HG03575 (cell line): ENCODE measurements at regions not wholly inside any gene's neighbourhood (a gene's known extent, or its start where the extent isn't known, plus 50 kb on each side); places are given as distances from the start of the nearest gene placed in this dataset.

Experiments
- ATAC-seq: cut with Tn5 transposase; IDR thresholded peaks from one replicate; pipeline ENCODE4 v1.9.1; 2021; ENCODE audit not compliant: unreplicated experiment, insufficient number of reproducible peaks, low FRiP score; ENCODE audit errors: extremely low read depth

DNA sequence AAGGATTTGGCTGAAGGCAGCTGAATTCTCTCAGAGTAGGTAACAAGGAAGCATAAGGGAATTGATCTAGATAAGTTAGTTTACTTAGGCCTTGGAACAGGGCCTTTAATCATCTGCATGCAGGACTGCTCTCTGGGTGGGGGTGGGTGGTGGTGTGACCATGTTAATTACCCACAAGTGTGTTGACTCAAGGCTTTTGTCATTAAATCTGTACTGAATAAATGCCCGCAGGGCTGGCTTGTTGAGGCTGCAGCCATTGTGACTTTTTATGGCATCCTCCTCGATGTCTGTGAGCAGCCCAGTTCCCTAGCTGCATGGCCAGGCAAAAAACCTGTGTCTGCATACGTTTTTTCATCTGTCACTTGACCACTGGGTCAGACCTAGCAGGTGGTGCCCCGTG lies 63.5 kb upstream of the ASCC3 start:
- ATAC-seq, result no peak

GRCh38 chr6:100946021-100946540 lies 65.0 kb upstream of the ASCC3 start:
- no peak for ATAC-seq

GRCh38 chr6:100946711-100947110 lies 65.6 kb upstream of the ASCC3 start:
- no peak for ATAC-seq

GRCh38 chr6:100948381-100949133 lies 67.4 kb upstream of the ASCC3 start:
- ATAC-seq, result no peak

DNA sequence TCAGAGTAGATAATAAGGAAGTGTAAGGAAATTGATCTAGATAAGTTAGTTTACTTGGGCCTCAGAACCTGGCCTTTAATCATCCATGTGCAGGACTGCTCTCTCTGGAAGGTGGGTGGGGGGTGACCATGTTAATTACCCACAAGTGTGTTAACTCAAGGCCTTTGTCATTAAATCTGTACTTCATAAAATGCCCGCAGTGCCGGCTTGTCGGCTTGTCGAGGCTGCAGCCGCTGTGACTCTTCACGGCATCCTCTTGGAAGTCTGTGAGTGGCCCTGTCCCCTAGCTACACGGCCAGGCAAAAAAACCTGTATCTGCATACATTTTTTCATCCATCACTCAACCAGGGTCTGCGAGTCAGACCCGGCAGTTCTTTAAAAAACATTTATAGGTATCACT lies 70.9 kb upstream of the ASCC3 start:
- ATAC-seq, result no peak

DNA sequence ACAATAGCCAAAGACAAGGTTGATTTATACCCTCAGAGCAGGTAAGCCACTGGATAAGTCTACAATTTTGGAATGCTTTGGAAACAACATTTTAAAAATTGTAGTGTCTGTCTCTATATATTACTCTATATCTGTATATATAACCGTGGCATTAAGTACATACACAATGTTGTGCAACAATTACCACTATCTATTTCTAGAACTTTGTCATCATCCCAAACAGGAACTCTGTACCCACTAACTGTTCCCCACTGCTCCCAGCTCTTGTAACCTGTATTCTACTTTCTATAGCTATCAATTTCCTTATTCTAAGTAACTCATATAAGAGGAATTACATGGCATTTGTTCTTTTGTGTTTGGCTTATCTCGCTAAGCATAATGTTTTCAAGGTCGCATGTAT lies 78.2 kb upstream of the ASCC3 start:
- no peak for ATAC-seq

DNA sequence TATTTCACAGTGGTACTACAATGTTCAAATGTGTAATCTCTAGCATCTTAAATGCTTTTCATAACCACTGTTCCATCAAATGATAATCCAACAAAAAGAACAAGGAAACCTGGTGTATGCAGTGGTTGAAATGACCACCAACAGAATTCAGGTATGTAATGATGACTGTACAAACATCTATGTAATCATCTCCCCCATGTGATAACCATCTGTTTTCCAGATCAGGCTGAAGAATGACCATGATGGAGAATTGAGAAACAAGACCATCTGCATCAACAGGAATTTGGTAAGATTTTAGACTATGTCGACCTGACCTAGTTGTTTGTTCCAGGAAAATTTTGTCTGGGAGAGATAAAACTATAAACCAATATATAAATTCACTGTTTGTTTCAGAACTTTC lies 81.3 kb upstream of the ASCC3 start:
- no peak for ATAC-seq

DNA sequence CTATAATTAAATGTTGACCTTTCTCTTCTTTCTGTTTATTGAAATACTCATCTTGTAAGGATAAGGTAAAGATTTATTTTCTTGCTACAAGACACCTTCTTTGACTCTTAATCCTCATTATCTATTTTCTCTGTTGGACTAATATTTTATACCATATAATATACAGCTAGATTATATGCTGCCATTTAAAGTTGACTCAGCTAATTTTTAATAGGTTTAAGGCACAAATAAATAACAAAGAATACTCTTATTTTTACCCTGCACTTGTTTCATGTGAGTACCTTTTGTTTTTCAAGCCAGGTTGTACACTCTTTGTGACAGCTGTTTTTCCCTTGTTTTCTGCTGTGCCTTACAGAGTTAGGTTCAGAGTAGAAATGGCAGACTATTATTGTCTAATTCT lies 83.9 kb upstream of the ASCC3 start:
- ATAC-seq, result no peak

- ATAC-seq, result no peak
Observed at GRCh38 chr6:100968949-100969348, 87.8 kb upstream of the ASCC3 start.

DNA sequence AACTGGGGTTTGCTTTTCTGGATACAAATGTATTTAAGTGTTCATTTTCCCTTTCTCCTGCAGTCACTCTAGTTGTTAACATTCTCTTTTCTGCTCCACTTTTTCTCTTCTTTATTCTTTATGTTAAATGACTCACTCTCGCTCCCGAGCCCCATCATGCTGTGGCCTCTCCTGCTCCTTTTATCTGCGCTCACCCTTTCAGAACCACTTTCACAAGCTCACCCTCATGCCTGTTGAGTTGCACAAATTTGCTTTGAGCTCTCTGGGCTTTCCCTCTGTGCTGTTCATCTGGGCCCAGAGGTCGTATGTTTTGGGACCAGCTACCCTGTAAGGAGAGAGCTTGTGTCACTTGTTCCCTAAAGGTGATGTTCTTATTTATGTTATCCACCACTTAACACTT lies 98.1 kb upstream of the ASCC3 start:
- ATAC-seq, result no peak

DNA sequence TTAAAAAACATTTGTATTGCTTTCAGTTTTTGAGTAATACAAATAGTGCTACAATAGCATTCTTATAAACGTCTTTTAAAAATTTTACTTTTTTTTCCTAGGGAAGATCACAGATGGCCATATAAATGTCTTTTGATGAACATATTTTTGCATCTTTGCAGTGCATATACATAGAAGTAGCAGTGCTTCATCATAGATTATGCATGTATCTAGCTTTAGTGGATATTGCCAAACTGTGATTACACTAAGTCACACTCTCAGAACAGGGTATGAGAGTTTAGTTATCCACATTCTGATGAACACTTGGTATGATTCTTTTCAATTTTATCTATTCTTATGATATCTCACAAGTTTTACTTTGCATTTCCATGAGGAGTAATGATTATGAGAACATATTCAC lies 99.8 kb upstream of the ASCC3 start:
- ATAC-seq, result no peak

GRCh38 chr6:100986921-100987320 lies 105.8 kb upstream of the ASCC3 start:
- ATAC-seq, result no peak

GRCh38 chr6:100987556-100987955 lies 106.4 kb upstream of the ASCC3 start:
- no peak for ATAC-seq

- no peak for ATAC-seq
Observed at GRCh38 chr6:100988391-100988984, 107.4 kb upstream of the ASCC3 start.

GRCh38 chr6:100990070-100990469 lies 108.9 kb upstream of the ASCC3 start:
- ATAC-seq, result no peak

GRCh38 chr6:100996409-100996808 lies 115.3 kb upstream of the ASCC3 start:
- ATAC-seq, result no peak

GRCh38 chr6:100998111-100998510 lies 117.0 kb upstream of the ASCC3 start:
- ATAC-seq, result no peak

DNA sequence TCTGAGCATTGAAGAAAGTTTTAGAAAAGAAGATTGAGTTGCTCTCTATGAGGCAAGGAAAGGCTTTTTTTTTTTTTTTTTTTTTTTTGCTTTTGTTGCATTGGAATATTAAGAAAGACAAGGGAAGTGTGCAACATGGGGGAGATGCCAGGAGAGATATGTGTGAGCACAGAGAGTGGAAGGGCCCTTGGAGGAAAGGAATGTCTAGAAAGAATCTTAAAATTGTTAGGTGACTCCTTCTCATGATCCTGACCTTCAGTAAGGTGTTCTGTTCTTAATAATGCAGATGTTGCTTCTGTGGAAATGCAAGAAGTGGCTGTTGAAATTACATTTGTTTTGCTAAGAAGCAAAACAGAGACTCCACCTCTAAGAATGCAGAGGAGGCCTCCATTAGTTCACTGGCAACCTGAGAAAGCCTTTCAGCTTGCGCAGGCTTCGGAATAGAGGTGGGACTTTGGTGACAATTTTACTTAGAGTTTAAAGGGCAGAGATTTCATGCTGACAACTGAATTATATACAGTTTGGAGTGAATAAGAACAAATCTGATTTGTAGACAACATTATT lies 118.0 kb upstream of the ASCC3 start:
- no peak for ATAC-seq

GRCh38 chr6:101000341-101000740 lies 119.2 kb upstream of the ASCC3 start:
- no peak for ATAC-seq

DNA sequence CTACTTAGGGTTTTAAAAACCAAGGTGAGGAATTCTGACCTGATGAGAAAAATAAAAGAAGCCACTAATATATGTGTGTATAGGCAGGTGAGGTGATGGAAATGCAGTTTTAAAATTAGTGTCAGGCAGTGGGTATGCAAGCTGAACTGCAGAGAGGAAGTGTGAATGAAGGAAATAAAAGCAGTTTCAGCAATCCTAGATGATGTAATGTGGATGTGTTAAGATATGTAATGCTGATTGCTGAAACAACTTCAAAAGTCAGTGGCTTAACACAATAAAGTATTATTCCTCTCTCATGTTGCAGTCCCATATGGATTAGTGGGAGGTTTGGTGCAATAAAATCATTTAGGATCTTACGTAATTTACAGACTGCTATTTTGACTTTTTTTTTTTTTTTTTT lies 119.9 kb upstream of the ASCC3 start:
- no peak for ATAC-seq
